ENCODE measurements at regions not wholly inside any gene's neighbourhood (a gene's known extent, or its start where the extent isn't known, plus 50 kb on each side); places are given as distances from the start of the nearest gene placed in this dataset.

GRCh38 chr5:8540317-8540716, 671.4 kb downstream of the MTRR start:
- no peak for DNase-seq (ENCODE audit: low read depth in 2 of 2)
- TF ChIP-seq, protein P1, sequence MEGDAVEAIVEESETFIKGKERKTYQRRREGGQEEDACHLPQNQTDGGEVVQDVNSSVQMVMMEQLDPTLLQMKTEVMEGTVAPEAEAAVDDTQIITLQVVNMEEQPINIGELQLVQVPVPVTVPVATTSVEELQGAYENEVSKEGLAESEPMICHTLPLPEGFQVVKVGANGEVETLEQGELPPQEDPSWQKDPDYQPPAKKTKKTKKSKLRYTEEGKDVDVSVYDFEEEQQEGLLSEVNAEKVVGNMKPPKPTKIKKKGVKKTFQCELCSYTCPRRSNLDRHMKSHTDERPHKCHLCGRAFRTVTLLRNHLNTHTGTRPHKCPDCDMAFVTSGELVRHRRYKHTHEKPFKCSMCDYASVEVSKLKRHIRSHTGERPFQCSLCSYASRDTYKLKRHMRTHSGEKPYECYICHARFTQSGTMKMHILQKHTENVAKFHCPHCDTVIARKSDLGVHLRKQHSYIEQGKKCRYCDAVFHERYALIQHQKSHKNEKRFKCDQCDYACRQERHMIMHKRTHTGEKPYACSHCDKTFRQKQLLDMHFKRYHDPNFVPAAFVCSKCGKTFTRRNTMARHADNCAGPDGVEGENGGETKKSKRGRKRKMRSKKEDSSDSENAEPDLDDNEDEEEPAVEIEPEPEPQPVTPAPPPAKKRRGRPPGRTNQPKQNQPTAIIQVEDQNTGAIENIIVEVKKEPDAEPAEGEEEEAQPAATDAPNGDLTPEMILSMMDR (conservative IDR thresholded peaks at IDR 0.05 in 1 of 2, IDR thresholded peaks at IDR 0.05 in 1 of 2; ENCODE audit: low read depth in 1 of 2, low read length in 2 of 2) = no peak
- no peak overlapping the region for H3K4me3 ChIP-seq (replicated peaks in 1 of 4; ENCODE audit: control extremely low read depth in 1 of 4, insufficient read depth in 1 of 4, low read depth in 3 of 4, low read length in 4 of 4)
- H4K20me1 ChIP-seq (ENCODE audit: control insufficient read depth, extremely low read depth, insufficient read depth, low read length) = no peaks in the 10 kb centered on the region
- no peak overlapping the region for H3K4me2 ChIP-seq (ENCODE audit: extremely low read depth, insufficient read depth, low read length)
- no peaks in the 10 kb centered on the region for H3K36me3 ChIP-seq (ENCODE audit: control insufficient read depth, insufficient read depth, low read length)
- no peaks in the 10 kb centered on the region for H3K27me3 ChIP-seq (ENCODE audit: control insufficient read depth, insufficient read depth, low read length)
- no peak overlapping the region for H2AFZ ChIP-seq (ENCODE audit: low read length)
- H3K9ac ChIP-seq (ENCODE audit: insufficient read depth, low read length) = no peak overlapping the region
- no peak overlapping the region for H3K27ac ChIP-seq (ENCODE audit: insufficient read depth, low read length)
- no peaks in the 10 kb centered on the region for H3K4me1 ChIP-seq (ENCODE audit: control insufficient read depth, extremely low read depth, insufficient read depth, low read length)
- no peaks in the 10 kb centered on the region for H3K9me3 ChIP-seq (ENCODE audit: control insufficient read depth, insufficient read depth, low read depth, low read length)
- no peaks in the 10 kb centered on the region for H3K79me2 ChIP-seq (ENCODE audit: control insufficient read depth, insufficient read depth, low read length)

GRCh38 chr5:8550921-8551320, 682.0 kb downstream of the MTRR start:
- Histone ChIP-seq H3K9me3 (ENCODE audit: control insufficient read depth, insufficient read depth, low read depth, low read length) (no peaks in the 10 kb centered on the region), H3K4me3 (replicated peaks in 1 of 4; ENCODE audit: control extremely low read depth in 1 of 4, insufficient read depth in 1 of 4, low read depth in 3 of 4, low read length in 4 of 4) (no peak overlapping the region), H3K36me3 (ENCODE audit: control insufficient read depth, insufficient read depth, low read length) (no peaks in the 10 kb centered on the region), H3K4me1 (ENCODE audit: control insufficient read depth, extremely low read depth, insufficient read depth, low read length) (no peaks in the 10 kb centered on the region), H3K27ac (ENCODE audit: insufficient read depth, low read length) (no peak overlapping the region), H3K27me3 (ENCODE audit: control insufficient read depth, insufficient read depth, low read length) (no peaks in the 10 kb centered on the region), H4K20me1 (ENCODE audit: control insufficient read depth, extremely low read depth, insufficient read depth, low read length) (no peaks in the 10 kb centered on the region), H3K4me2 (ENCODE audit: extremely low read depth, insufficient read depth, low read length) (no peak overlapping the region), H3K79me2 (ENCODE audit: control insufficient read depth, insufficient read depth, low read length) (no peaks in the 10 kb centered on the region), H2AFZ (ENCODE audit: low read length) (no peak overlapping the region), H3K9ac (ENCODE audit: insufficient read depth, low read length) (no peak overlapping the region)
- TF ChIP-seq, protein P1 (conservative IDR thresholded peaks at IDR 0.05 in 1 of 2, IDR thresholded peaks at IDR 0.05 in 1 of 2; ENCODE audit: low read depth in 1 of 2, low read length in 2 of 2) = no peak
- no peak for TF ChIP-seq EZH2 (IDR thresholded peaks at IDR 0.05; ENCODE audit: low read length, missing control alignments)
- no peak for DNase-seq (ENCODE audit: low read depth in 2 of 2)

DNA sequence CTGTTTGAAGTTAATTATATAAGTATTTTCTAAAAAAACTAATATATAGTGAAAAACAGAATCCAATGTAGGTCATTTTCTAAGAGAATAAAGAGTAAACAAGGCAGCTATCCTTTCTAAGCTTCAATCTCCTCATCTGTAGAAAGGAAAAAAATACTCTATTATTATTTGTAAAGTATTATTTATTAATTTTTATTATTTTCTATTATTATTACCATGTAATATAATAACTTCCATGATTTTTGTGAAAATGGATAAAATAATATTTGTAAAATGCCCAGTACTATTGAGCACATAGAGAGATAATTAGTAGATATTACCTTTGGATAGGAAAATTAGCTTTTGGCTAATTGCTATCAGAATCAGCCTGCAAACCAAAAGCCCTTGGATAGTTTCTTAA, 684.4 kb downstream of the MTRR start:
- Histone ChIP-seq H4K20me1 (ENCODE audit: control insufficient read depth, extremely low read depth, insufficient read depth, low read length) (no peaks in the 10 kb centered on the region), H3K4me1 (ENCODE audit: control insufficient read depth, extremely low read depth, insufficient read depth, low read length) (no peaks in the 10 kb centered on the region), H3K36me3 (ENCODE audit: control insufficient read depth, insufficient read depth, low read length) (no peaks in the 10 kb centered on the region), H3K4me2 (ENCODE audit: extremely low read depth, insufficient read depth, low read length) (no peak overlapping the region), H3K9me3 (ENCODE audit: control insufficient read depth, insufficient read depth, low read depth, low read length) (no peaks in the 10 kb centered on the region), H2AFZ (ENCODE audit: low read length) (no peak overlapping the region), H3K9ac (ENCODE audit: insufficient read depth, low read length) (no peak overlapping the region), H3K27me3 (ENCODE audit: control insufficient read depth, insufficient read depth, low read length) (no peaks in the 10 kb centered on the region), H3K27ac (ENCODE audit: insufficient read depth, low read length) (no peak overlapping the region), H3K4me3 (replicated peaks in 1 of 4; ENCODE audit: control extremely low read depth in 1 of 4, insufficient read depth in 1 of 4, low read depth in 3 of 4, low read length in 4 of 4) (no peak overlapping the region), H3K79me2 (ENCODE audit: control insufficient read depth, insufficient read depth, low read length) (no peaks in the 10 kb centered on the region)
- no peak for TF ChIP-seq EZH2 (IDR thresholded peaks at IDR 0.05; ENCODE audit: low read length, missing control alignments)
- TF ChIP-seq, protein P1 (conservative IDR thresholded peaks at IDR 0.05 in 1 of 2, IDR thresholded peaks at IDR 0.05 in 1 of 2; ENCODE audit: low read depth in 1 of 2, low read length in 2 of 2) = no peak
- no peak for DNase-seq (ENCODE audit: low read depth in 2 of 2)

Data from fibroblast of lung (primary cell).